ENCODE measurements at regions not wholly inside any gene's neighbourhood (a gene's known extent, or its start where the extent isn't known, plus 50 kb on each side); places are given as distances from the start of the nearest gene placed in this dataset.

- no peaks in the 10 kb centered on the region for H3K9me3 Mint-ChIP-seq (ENCODE audit: unreplicated experiment)
- no peaks in the 10 kb centered on the region for H3K4me1 Mint-ChIP-seq (ENCODE audit: insufficient read depth, unreplicated experiment)
- no peaks in the 10 kb centered on the region for H3K27me3 Mint-ChIP-seq (ENCODE audit: insufficient read depth, unreplicated experiment)
- DNase-seq (ENCODE audit: unreplicated experiment): no peak
- CTCF ChIA-PET: interaction anchor here (0.5 kb wide), 1 partner anchor 48 kb away, joined by 3 read pairs; no protein-coding TSS in a partner anchor
- H3K36me3 Mint-ChIP-seq (ENCODE audit: insufficient read depth, unreplicated experiment): no peaks in the 10 kb centered on the region
- intact Hi-C loops (cut with micrococcal nuclease): no loop called here
- no TSS peak for BruUV-seq (replicated peaks)
- TF ChIP-seq, protein P1, sequence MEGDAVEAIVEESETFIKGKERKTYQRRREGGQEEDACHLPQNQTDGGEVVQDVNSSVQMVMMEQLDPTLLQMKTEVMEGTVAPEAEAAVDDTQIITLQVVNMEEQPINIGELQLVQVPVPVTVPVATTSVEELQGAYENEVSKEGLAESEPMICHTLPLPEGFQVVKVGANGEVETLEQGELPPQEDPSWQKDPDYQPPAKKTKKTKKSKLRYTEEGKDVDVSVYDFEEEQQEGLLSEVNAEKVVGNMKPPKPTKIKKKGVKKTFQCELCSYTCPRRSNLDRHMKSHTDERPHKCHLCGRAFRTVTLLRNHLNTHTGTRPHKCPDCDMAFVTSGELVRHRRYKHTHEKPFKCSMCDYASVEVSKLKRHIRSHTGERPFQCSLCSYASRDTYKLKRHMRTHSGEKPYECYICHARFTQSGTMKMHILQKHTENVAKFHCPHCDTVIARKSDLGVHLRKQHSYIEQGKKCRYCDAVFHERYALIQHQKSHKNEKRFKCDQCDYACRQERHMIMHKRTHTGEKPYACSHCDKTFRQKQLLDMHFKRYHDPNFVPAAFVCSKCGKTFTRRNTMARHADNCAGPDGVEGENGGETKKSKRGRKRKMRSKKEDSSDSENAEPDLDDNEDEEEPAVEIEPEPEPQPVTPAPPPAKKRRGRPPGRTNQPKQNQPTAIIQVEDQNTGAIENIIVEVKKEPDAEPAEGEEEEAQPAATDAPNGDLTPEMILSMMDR (IDR thresholded peaks at IDR 0.05; ENCODE audit: unreplicated experiment): no peak
- no peak overlapping the region for H3K27ac Mint-ChIP-seq (ENCODE audit: low read depth, unreplicated experiment)
- no peak overlapping the region for H3K4me3 Mint-ChIP-seq (ENCODE audit: unreplicated experiment)
- POLR2A ChIA-PET: no interaction called here
These were observed 399.4 kb upstream of the CELF4 start for GRCh38 chr18:37964885-37965571.

- intact Hi-C loops (cut with micrococcal nuclease): no loop called here
- Mint-ChIP-seq H3K4me1 (ENCODE audit: insufficient read depth, unreplicated experiment) (no peaks in the 10 kb centered on the region), H3K36me3 (ENCODE audit: insufficient read depth, unreplicated experiment) (no peaks in the 10 kb centered on the region), H3K27ac (ENCODE audit: low read depth, unreplicated experiment) (no peak overlapping the region), H3K9me3 (ENCODE audit: unreplicated experiment) (no peaks in the 10 kb centered on the region), H3K4me3 (ENCODE audit: unreplicated experiment) (no peak overlapping the region), H3K27me3 (ENCODE audit: insufficient read depth, unreplicated experiment) (no peaks in the 10 kb centered on the region)
- ChIA-PET CTCF (interaction anchor here (0.6 kb wide), 1 partner anchor 724 kb away, joined by 3 read pairs; no protein-coding TSS in a partner anchor), POLR2A (no interaction called here)
- DNase-seq (ENCODE audit: unreplicated experiment): no peak
- BruUV-seq (replicated peaks): no TSS peak
- TF ChIP-seq, protein P1 (IDR thresholded peaks at IDR 0.05; ENCODE audit: unreplicated experiment): no peak
These were observed 398.2 kb upstream of the CELF4 start for GRCh38 chr18:37963837-37964236.

GRCh38 chr18:37962316-37962966, 396.8 kb upstream of the CELF4 start:
- Mint-ChIP-seq H3K36me3 (ENCODE audit: insufficient read depth, unreplicated experiment) (no peaks in the 10 kb centered on the region), H3K27ac (ENCODE audit: low read depth, unreplicated experiment) (no peak overlapping the region), H3K27me3 (ENCODE audit: insufficient read depth, unreplicated experiment) (no peaks in the 10 kb centered on the region), H3K9me3 (ENCODE audit: unreplicated experiment) (no peaks in the 10 kb centered on the region), H3K4me1 (ENCODE audit: insufficient read depth, unreplicated experiment) (no peaks in the 10 kb centered on the region), H3K4me3 (ENCODE audit: unreplicated experiment) (no peak overlapping the region)
- TF ChIP-seq, protein P1 (IDR thresholded peaks at IDR 0.05; ENCODE audit: unreplicated experiment): no peak
- POLR2A ChIA-PET: interaction anchor here (0.7 kb wide), 1 partner anchor 1619 kb away, joined by 4 read pairs; no protein-coding TSS in a partner anchor
- DNase-seq (ENCODE audit: unreplicated experiment): no peak
- BruUV-seq (replicated peaks): no TSS peak
- CTCF ChIA-PET: interaction anchor here (0.6 kb wide), 1 partner anchor 94 kb away, joined by 3 read pairs; no protein-coding TSS in a partner anchor
- intact Hi-C loops (cut with micrococcal nuclease): no loop called here

- Mint-ChIP-seq H3K4me3 (ENCODE audit: unreplicated experiment) (no peak overlapping the region), H3K9me3 (ENCODE audit: unreplicated experiment) (no peaks in the 10 kb centered on the region), H3K27me3 (ENCODE audit: insufficient read depth, unreplicated experiment) (no peaks in the 10 kb centered on the region), H3K27ac (ENCODE audit: low read depth, unreplicated experiment) (no peak overlapping the region), H3K36me3 (ENCODE audit: insufficient read depth, unreplicated experiment) (no peaks in the 10 kb centered on the region), H3K4me1 (ENCODE audit: insufficient read depth, unreplicated experiment) (no peaks in the 10 kb centered on the region)
- POLR2A ChIA-PET: interaction anchor here (0.6 kb wide), 1 partner anchor 254 kb away, joined by 3 read pairs; no protein-coding TSS in a partner anchor
- no peak for DNase-seq (ENCODE audit: unreplicated experiment)
- CTCF ChIA-PET: interaction anchor here (0.7 to 1.0 kb wide), 2 partner anchors 9 to 29 kb away, joined by 3 to 4 read pairs; no protein-coding TSS in a partner anchor
- intact Hi-C loops (cut with micrococcal nuclease): no loop called here
- BruUV-seq (replicated peaks): no TSS peak
- TF ChIP-seq, protein P1 (IDR thresholded peaks at IDR 0.05; ENCODE audit: unreplicated experiment): no peak
These were observed 392.9 kb upstream of the CELF4 start for GRCh38 chr18:37958499-37958898.

Measured in MCF 10A (cell line).